ENCODE measurements at regions not wholly inside any gene's neighbourhood (a gene's known extent, or its start where the extent isn't known, plus 50 kb on each side); places are given as distances from the start of the nearest gene placed in this dataset.
"Not testable (repeated sequence)": the region's sequence is repeated elsewhere in the genome, so short reads cannot be mapped to it uniquely, and the experiment has no call there.

DNA sequence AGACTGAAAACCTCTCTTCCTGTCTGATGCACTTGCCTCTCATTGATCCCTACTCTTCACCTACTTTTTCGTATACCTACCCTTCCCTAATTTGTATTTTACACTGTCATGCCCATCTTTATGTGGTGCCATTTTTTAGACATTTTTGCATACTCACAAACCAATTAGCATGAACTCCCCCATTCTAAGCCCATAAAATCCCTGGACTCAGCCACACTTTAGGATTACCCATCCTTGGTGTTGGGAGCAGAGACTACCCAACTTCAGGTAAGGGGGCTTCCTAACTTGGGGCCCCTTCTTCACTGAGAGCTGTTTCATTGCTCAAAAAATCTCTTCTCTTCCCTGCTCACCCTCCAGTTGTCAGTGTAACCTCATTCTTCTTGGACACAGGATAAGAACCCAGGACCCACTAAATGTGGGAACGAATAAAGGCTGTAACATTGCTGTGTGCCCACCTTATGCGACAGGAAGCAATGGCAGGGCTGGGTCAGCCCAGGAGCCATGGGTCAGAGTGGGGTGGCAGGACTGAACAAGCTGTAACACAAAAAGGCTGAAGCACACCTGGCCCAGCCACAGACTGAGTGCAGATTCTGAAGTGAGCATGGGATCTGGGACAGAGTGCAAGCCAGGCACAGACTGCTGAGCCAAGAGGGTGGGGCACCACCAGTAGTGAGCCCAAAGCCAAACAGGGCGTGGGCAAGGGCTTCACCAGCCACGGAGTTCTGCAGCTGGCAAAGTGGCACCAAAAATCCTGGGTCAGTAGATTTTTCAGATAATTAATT, 789.1 kb upstream of the HS3ST5 start:
- ATAC-seq, result no peak
- H3K4me2 ChIP-seq (ENCODE audit: low read depth, low read length), result no peak overlapping the region
- H3K79me2 ChIP-seq (ENCODE audit: insufficient read depth, low read length), result no peaks in the 10 kb centered on the region
- 6% methylated on average over 5 of the region's 5 CpGs for WGBS (ENCODE audit: low lambda C conversion rate)
- intact Hi-C loops (cut with micrococcal nuclease; ENCODE audit: unreplicated experiment), result no loop called here
- H3K27ac ChIP-seq (ENCODE audit: extremely low read length, insufficient read depth, low read length), result no peak overlapping the region
- no peaks in the 10 kb centered on the region for H3K27me3 ChIP-seq (ENCODE audit: control insufficient read depth in 1 of 2, insufficient read depth in 2 of 2, low read length in 2 of 2)
- ChIA-PET CTCF (ENCODE audit: low intra/inter-chr PET ratio, low total read pairs) (no interaction called here), POLR2A (no interaction called here)
- no peak for FAIRE-seq
- H3K9ac ChIP-seq (ENCODE audit: insufficient read depth, low read depth, low read length), result no peak overlapping the region
- no peak overlapping the region for H2AFZ ChIP-seq (ENCODE audit: low read length)
- no peaks in the 10 kb centered on the region for H3K36me3 ChIP-seq (replicated peaks in 1 of 2; ENCODE audit: control insufficient read depth in 1 of 2, insufficient read depth in 2 of 2, low read length in 2 of 2)
- no peaks in the 10 kb centered on the region for H3K9me3 ChIP-seq (ENCODE audit: low read length)
- BruUV-seq (replicated peaks), result no TSS peak
- no peak for DNase-seq (ENCODE audit: low spot score)
- H4K20me1 ChIP-seq (ENCODE audit: insufficient read depth, low read length), result no peaks in the 10 kb centered on the region
- TF ChIP-seq, protein P1, sequence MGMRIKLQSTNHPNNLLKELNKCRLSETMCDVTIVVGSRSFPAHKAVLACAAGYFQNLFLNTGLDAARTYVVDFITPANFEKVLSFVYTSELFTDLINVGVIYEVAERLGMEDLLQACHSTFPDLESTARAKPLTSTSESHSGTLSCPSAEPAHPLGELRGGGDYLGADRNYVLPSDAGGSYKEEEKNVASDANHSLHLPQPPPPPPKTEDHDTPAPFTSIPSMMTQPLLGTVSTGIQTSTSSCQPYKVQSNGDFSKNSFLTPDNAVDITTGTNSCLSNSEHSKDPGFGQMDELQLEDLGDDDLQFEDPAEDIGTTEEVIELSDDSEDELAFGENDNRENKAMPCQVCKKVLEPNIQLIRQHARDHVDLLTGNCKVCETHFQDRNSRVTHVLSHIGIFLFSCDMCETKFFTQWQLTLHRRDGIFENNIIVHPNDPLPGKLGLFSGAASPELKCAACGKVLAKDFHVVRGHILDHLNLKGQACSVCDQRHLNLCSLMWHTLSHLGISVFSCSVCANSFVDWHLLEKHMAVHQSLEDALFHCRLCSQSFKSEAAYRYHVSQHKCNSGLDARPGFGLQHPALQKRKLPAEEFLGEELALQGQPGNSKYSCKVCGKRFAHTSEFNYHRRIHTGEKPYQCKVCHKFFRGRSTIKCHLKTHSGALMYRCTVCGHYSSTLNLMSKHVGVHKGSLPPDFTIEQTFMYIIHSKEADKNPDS (CRISPR knock-in tag; IDR thresholded peaks at IDR 0.05), result no peak
- TF ChIP-seq ZNF207 (IDR thresholded peaks at IDR 0.05; ENCODE audit: borderline replicate concordance), result no peak
- no peak for TF ChIP-seq NONO (IDR thresholded peaks at IDR 0.05)
- TF ChIP-seq NONO (CRISPR knock-in tag; conservative IDR thresholded peaks at IDR 0.05), result no peak
- H3K4me3 ChIP-seq (replicated peaks in 1 of 3; ENCODE audit: insufficient read depth in 1 of 3, low read depth in 2 of 3, low read length in 3 of 3), result no peak overlapping the region
- in situ Hi-C loops (cut with HindIII; ENCODE audit: extremely low pct_ligation_motif_present, low pct_unique_long_range_greater_than_20kb), result no loop called here
- no peaks in the 10 kb centered on the region for H3K4me1 ChIP-seq (ENCODE audit: insufficient read depth, low read length)

DNA sequence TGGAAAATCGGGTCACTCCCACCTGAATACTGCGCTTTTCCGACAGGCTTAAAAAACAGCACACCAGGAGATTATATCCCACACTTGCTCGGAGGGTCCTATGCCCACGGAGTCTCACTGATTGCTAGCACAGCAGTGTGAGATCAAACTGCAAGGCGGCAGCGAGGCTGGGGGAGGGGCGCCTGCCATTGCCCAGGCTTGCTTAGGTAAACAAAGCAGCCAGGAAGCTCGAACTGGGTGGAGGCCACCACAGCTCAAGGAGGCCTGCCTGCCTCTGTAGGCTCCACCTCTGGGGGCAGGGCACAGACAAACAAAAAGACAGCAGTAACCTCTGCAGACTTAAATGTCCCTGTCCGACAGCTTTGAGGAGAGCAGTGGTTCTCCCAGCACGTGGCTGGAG, 778.7 kb upstream of the HS3ST5 start:
- H3K9ac ChIP-seq (ENCODE audit: insufficient read depth, low read depth, low read length); H3K27ac ChIP-seq (ENCODE audit: extremely low read length, insufficient read depth, low read length); H3K4me1 ChIP-seq (ENCODE audit: insufficient read depth, low read length); H3K4me3 ChIP-seq (replicated peaks in 1 of 3; ENCODE audit: insufficient read depth in 1 of 3, low read depth in 2 of 3, low read length in 3 of 3); H2AFZ ChIP-seq (ENCODE audit: low read length); BruUV-seq (replicated peaks); H3K79me2 ChIP-seq (ENCODE audit: insufficient read depth, low read length); CTCF ChIA-PET (ENCODE audit: low intra/inter-chr PET ratio, low total read pairs); ATAC-seq; in situ Hi-C loops (cut with HindIII; ENCODE audit: extremely low pct_ligation_motif_present, low pct_unique_long_range_greater_than_20kb); FAIRE-seq; H3K9me3 ChIP-seq (ENCODE audit: low read length); intact Hi-C loops (cut with micrococcal nuclease; ENCODE audit: unreplicated experiment); POLR2A ChIA-PET; H3K4me2 ChIP-seq (ENCODE audit: low read depth, low read length); H3K27me3 ChIP-seq (ENCODE audit: control insufficient read depth in 1 of 2, insufficient read depth in 2 of 2, low read length in 2 of 2); H4K20me1 ChIP-seq (ENCODE audit: insufficient read depth, low read length); H3K36me3 ChIP-seq (replicated peaks in 1 of 2; ENCODE audit: control insufficient read depth in 1 of 2, insufficient read depth in 2 of 2, low read length in 2 of 2); DNase-seq (ENCODE audit: low spot score): not testable (repeated sequence)
- 20% methylated on average over 1 of the region's 11 CpGs for WGBS (ENCODE audit: low lambda C conversion rate)
- TF ChIP-seq, protein P2, sequence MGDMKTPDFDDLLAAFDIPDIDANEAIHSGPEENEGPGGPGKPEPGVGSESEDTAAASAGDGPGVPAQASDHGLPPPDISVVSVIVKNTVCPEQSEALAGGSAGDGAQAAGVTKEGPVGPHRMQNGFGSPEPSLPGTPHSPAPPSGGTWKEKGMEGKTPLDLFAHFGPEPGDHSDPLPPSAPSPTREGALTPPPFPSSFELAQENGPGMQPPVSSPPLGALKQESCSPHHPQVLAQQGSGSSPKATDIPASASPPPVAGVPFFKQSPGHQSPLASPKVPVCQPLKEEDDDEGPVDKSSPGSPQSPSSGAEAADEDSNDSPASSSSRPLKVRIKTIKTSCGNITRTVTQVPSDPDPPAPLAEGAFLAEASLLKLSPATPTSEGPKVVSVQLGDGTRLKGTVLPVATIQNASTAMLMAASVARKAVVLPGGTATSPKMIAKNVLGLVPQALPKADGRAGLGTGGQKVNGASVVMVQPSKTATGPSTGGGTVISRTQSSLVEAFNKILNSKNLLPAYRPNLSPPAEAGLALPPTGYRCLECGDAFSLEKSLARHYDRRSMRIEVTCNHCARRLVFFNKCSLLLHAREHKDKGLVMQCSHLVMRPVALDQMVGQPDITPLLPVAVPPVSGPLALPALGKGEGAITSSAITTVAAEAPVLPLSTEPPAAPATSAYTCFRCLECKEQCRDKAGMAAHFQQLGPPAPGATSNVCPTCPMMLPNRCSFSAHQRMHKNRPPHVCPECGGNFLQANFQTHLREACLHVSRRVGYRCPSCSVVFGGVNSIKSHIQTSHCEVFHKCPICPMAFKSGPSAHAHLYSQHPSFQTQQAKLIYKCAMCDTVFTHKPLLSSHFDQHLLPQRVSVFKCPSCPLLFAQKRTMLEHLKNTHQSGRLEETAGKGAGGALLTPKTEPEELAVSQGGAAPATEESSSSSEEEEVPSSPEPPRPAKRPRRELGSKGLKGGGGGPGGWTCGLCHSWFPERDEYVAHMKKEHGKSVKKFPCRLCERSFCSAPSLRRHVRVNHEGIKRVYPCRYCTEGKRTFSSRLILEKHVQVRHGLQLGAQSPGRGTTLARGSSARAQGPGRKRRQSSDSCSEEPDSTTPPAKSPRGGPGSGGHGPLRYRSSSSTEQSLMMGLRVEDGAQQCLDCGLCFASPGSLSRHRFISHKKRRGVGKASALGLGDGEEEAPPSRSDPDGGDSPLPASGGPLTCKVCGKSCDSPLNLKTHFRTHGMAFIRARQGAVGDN (CRISPR knock-in tag; IDR thresholded peaks at IDR 0.05), result 0 out of 2 replicates have a peak, but pooled peaks have one; percentile 9
- TF ChIP-seq, protein P3, sequence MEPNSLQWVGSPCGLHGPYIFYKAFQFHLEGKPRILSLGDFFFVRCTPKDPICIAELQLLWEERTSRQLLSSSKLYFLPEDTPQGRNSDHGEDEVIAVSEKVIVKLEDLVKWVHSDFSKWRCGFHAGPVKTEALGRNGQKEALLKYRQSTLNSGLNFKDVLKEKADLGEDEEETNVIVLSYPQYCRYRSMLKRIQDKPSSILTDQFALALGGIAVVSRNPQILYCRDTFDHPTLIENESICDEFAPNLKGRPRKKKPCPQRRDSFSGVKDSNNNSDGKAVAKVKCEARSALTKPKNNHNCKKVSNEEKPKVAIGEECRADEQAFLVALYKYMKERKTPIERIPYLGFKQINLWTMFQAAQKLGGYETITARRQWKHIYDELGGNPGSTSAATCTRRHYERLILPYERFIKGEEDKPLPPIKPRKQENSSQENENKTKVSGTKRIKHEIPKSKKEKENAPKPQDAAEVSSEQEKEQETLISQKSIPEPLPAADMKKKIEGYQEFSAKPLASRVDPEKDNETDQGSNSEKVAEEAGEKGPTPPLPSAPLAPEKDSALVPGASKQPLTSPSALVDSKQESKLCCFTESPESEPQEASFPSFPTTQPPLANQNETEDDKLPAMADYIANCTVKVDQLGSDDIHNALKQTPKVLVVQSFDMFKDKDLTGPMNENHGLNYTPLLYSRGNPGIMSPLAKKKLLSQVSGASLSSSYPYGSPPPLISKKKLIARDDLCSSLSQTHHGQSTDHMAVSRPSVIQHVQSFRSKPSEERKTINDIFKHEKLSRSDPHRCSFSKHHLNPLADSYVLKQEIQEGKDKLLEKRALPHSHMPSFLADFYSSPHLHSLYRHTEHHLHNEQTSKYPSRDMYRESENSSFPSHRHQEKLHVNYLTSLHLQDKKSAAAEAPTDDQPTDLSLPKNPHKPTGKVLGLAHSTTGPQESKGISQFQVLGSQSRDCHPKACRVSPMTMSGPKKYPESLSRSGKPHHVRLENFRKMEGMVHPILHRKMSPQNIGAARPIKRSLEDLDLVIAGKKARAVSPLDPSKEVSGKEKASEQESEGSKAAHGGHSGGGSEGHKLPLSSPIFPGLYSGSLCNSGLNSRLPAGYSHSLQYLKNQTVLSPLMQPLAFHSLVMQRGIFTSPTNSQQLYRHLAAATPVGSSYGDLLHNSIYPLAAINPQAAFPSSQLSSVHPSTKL (CRISPR knock-in tag; IDR thresholded peaks at IDR 0.05), result peak; percentile 42; the same call in 1 of the 2 replicates
- 0 out of 2 replicates have a peak, but pooled peaks have one; percentile 33 for TF ChIP-seq GABPB1 (CRISPR knock-in tag; IDR thresholded peaks at IDR 0.05)

Measured in HepG2 (cell line).